22Rv1 (cell line): ENCODE measurements at regions not wholly inside any gene's neighbourhood (a gene's known extent, or its start where the extent isn't known, plus 50 kb on each side); places are given as distances from the start of the nearest gene placed in this dataset.

Experiments used
- CTCF ChIP-seq: fragments of 450-650 bp; IDR thresholded peaks from 2 replicates; pipeline ENCODE4 v1.5.1; 2017; ENCODE audit warnings: mild to moderate bottlenecking
- ZFX ChIP-seq: fragments of 450-650 bp; IDR thresholded peaks from 2 replicates; pipeline ENCODE4 v1.6.1; 2017; ENCODE audit warnings: antibody characterized with exemption, borderline replicate concordance

GRCh38 chr3:159607856-159608255 lies 380.8 kb upstream of the IL12A start:
- no peak for TF ChIP-seq CTCF
- no peak for TF ChIP-seq ZFX
